GM12865 (cell line): ENCODE measurements at regions not wholly inside any gene's neighbourhood (a gene's known extent, or its start where the extent isn't known, plus 50 kb on each side); places are given as distances from the start of the nearest gene placed in this dataset.

Experiments
- DNase-seq: peaks from one replicate; pipeline ENCODE4 v3.0.0; 2010; ENCODE audit warnings: low read depth
- H3K4me3 ChIP-seq: 2 replicates; pipeline ENCODE4 v1.5.1; 2011; ENCODE audit warnings: mild to moderate bottlenecking, low read depth, low read length, control low read depth
- CTCF ChIP-seq: IDR thresholded peaks from 2 replicates; pipeline ENCODE4 v1.5.1; 2011; ENCODE audit warnings: low read length, control low read depth, low read depth, inconsistent platforms; ENCODE audit not compliant: insufficient read depth; ENCODE audit errors: missing control alignments

DNA sequence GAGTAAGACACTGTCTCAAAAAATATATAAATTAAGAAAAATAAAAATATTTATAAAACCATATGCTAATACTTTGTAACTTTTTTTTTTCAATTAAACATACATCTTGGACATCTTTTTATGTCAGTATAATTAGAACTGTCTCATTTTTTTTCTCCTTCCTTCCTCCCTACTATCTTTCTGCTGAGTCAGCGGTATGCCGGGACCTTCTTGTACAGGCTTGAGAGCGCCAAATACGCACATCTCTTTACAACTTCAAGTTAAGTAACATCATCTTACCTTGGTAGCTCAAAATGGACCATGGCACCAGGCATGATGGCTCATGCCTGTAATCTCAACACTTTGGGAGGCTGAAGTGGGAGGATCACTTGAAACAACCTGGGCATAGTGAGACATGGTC is 153.4 kb downstream of the FAM161A start:
- H3K4me3 ChIP-seq: no peak overlapping the region
- DNase-seq: no peak
- no peak for TF ChIP-seq CTCF

GRCh38 chr2:61694312-61695274 is 156.4 kb upstream of the XPO1 start:
- TF ChIP-seq CTCF: peak; percentile 75
- DNase-seq: peak; percentile 97
- peak overlapping the region; percentile 98 for H3K4me3 ChIP-seq

DNA sequence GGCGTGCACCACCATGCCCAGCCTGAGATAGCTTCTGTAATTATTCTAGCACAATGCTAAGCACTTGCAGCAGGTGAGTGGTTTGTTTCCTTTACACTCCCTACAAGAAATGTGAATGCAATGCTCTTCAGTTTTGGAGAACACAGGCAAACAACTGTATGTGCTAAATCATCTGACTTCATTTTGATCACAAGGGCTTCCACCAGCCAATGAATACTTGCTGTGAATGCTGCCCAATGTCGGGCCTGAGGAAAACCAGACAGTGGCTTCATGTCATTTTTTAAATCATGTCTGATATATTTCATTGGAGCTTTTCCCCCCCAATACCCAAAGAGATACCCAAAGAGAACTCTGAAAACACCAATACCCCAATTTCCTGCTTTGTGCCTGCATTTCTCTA is 155.6 kb upstream of the XPO1 start:
- peak; percentile 37 for DNase-seq
- H3K4me3 ChIP-seq: peak overlapping the region; percentile 98
- no peak for TF ChIP-seq CTCF

GRCh38 chr2:61690078-61690596 is 152.0 kb upstream of the XPO1 start:
- H3K4me3 ChIP-seq: no peak overlapping the region
- no peak for DNase-seq
- TF ChIP-seq CTCF: no peak

DNA sequence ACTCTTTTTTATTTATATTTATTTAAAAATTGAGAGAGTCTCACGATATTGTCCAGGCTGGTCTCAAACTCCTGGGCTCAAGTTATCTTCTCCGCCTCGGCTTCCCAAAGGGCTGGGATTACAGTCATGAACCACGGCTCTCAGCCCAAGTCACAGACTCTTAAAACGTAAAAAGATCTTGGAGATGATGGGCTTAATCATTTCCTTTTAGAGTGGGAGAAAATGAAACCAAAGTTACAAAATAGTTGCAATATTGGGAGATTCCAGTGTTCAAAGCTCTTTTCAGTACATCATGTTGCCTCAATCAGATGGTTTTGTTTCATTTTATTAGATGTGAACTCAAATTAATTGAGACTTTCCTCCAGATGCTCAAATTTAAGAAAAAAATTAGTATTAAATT is 151.4 kb upstream of the XPO1 start:
- no peak for TF ChIP-seq CTCF
- no peak for DNase-seq
- H3K4me3 ChIP-seq: no peak overlapping the region

DNA sequence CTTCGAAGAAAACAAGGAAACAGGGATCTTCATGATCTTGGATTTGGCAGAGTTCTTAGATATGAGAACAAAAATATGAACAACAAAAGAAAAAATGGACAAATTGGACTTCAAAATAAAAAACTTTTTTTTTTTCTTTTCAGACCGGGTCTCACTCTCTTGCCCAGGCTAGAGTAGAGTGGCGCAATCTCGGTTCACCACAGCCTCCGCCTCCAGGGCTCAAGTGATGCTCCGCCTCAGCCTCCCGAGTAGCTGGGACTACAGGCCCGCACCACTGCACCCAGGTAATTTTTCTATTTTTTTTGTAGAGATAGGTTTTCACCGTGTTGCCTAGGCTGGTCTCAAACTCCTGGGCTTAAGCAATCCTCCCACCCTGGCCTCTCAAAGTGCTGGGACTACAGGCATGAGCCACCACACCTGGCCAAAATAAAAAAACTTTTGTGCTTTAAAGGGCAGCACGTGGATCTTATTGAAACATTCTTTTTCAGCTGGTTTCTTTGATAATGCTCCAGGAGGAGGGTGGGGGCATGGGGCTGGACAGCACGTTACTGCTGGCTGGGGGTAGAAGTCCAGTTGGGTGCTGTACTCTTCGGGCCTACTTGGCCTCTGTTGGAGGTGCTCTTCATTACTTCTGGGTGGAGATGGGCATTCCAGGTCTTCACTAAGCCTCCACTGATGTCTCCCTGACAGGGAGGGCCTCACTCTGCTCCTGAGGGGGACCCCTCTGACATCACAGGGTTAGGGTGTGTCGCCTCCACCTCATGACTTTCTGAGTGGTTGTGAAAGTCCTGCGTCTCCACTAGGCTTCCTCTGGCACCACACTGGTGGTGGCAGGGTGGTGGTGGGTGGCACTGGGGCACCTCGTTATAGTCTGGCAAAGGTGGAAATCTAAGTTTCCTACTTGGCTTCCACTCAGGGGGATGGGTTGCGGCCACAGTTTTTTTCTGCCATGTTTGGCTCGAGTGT is 150.5 kb upstream of the XPO1 start:
- no peak for DNase-seq
- no peak for TF ChIP-seq CTCF
- no peak overlapping the region for H3K4me3 ChIP-seq
